ENCODE measurements at regions not wholly inside any gene's neighbourhood (a gene's known extent, or its start where the extent isn't known, plus 50 kb on each side); places are given as distances from the start of the nearest gene placed in this dataset.
"Not testable (repeated sequence)": the region's sequence is repeated elsewhere in the genome, so short reads cannot be mapped to it uniquely, and the experiment has no call there.

- DNase-seq, result no peak
Observed at GRCh38 chr2:187996630-187997029, 295.0 kb upstream of the GULP1 start.

DNA sequence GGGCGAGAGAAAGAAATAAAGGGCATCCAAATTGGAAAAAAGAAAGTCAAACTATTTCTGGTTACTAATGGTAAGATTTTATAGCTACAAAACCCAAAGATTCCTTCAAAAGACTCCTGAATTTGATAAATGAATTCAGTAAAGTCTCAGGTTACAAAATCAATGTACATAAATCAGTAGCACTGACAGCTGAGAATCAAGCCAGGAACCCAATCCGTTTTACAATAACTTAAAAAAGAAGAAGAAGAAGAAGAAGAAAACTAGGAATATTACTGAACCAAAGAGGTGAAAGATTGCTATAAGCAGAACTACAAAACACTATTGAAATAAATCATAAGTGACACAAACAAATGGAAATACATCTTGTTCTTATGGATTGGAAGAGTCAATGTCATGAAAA lies 291.5 kb upstream of the GULP1 start:
- no peak for DNase-seq

DNA sequence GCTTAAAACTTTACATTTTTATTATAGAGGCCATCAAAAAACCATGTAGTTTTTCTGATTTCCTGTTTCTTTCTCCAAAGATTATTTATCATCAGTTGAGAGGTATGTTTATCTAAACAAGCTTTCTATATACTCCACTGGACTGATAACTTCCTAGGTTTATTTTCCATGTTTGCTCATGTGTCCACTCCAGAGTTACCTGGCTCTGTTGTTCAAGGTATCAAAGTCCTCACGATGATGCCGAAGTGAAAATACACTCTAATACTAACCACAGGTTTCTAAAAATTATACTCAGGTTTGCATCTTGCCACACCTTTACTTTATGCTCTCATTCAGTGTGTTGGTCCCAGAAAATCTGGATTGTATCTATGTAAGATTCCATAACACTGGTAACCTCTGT lies 287.9 kb upstream of the GULP1 start:
- DNase-seq, result no peak

GRCh38 chr2:188013767-188014166 lies 277.9 kb upstream of the GULP1 start:
- no peak for DNase-seq

DNA sequence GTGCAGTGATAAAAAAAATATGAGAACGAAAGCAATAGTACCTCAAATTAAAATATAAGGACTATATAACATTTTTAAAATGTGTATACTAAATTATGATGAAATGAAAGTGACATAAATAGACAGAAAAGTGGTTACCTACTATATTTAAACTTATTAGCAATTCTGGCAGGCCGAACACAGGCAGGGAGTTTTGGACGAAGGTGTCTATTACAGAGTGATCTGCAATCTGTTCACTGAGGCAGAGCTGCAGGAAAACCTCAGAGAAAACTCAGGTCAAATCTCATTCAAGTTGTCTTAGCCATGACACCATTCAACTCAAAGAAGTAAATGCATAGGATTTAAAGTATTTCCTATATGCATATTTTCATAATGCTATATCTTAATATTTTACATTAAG lies 274.8 kb upstream of the GULP1 start:
- DNase-seq, result no peak

DNA sequence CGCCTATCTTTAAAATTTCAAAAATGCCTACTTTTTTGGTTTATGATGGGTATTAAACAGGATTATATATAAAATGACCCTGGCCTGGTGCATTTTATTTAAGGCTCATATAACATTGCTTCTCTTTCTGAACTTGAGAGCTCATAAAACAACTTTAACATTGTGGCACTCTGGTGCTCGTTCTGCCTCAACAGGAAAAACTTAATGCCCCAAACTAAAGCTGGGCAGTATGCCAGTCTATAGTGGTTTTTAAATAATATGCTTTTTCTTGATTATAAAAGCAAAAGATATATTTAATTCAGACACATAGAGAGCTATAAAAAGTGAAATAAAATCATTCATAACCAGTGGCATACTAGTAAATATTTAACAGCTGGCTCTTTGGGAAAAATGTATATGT lies 269.3 kb upstream of the GULP1 start:
- no peak for DNase-seq

DNA sequence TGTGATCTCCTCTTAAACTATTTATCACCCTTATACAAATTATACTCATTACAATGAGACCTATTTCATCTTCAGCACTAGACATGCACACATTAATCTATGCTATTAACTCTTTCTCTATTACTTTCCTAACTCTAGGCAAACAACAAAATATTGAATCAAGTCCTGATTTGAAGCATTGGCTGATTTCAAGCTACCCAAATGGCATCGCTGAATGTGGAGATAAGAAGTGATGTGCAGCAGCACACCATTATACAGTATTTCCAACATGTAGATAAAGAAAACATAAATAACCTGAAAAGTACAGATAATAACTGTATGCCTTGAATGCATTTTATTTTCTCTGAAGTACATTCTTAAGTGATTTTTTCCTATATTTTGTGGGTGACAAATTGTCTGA lies 268.6 kb upstream of the GULP1 start:
- DNase-seq, result no peak

- DNase-seq, result no peak
Observed at GRCh38 chr2:188024811-188025210, 266.9 kb upstream of the GULP1 start.

GRCh38 chr2:188028739-188029138 lies 262.9 kb upstream of the GULP1 start:
- no peak for DNase-seq

- DNase-seq, result no peak
Observed at GRCh38 chr2:188032306-188032705, 259.4 kb upstream of the GULP1 start.

- DNase-seq, result no peak
Observed at GRCh38 chr2:188032786-188033185, 258.9 kb upstream of the GULP1 start.

GRCh38 chr2:188033240-188033639 lies 258.4 kb upstream of the GULP1 start:
- DNase-seq, result not testable (repeated sequence)

DNA sequence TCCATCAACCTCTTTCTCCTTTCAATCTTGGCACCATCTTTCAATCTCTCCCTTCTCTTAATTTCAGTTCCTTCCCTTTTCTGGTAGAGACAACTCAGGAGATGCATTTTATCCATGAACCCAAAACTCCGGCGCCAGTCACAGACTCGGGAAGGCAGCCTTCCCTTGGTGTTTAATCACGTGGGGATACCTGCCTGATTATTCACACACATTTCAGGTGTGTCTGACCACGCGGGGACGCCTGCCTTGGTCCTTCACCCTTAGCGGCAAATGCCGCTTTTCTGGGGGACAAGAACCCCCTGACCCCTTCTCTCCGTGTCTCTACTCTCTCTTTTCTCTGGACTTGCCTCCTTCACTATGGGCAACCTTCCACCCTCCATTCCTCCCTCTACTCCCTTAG lies 257.6 kb upstream of the GULP1 start:
- not testable (repeated sequence) for DNase-seq

DNA sequence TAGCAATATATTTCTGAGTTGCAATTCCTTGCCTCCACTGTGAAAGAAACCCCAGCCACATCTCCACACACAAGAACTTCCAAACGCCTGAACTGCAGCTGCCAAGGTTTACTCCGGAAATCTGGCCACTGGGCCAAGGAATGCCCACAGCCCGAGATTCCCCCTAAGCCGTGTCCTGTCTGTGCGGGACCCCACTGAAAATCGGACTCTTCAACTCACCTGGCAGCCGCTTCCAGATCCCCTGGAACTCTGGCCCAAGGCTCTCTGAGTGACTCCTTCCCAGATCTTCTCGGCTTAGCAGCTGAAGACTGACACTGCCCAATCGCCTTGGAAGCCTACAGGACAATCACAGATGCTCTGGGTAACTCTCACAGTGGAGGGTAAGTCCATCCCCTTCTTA lies 256.3 kb upstream of the GULP1 start:
- DNase-seq, result not testable (repeated sequence)

DNA sequence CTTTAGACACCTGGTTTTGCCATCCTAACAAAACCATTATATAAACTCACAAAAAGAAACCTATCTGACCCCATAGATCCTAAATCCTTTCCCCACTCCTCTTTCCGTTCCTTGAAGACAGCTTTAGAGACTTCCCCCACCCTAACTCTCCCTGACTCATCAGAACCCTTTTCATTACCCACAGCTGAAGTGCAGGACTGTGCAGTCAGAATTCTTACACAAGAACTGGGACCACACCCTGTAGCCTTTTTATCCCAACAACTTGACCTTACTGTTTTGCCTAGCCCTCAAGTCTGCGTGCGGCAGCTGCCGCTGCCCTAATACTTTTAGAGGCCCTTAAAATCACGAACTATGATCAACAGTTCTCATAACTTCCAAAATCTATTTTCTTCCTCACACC lies 254.9 kb upstream of the GULP1 start:
- DNase-seq, result not testable (repeated sequence)

GRCh38 chr2:188039307-188039706 lies 252.4 kb upstream of the GULP1 start:
- DNase-seq, result no peak

DNA sequence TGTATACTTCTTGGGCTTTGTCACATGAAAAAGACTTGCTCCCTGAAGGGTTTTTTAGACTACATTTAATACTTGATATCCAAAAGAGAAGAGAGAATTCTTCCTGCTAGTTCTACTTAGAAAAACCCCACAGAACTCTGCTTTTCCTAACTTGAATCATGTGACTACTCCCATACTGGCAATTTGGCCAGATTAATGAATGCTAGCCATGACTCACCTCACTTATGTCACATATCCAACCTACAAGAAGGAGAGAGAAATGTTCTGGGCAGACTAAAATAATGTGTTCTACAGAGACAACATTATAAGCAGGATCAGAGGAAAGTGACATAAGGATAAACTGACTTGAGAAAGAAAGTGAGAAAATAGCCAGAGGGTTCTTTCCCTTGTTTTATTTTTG lies 249.3 kb upstream of the GULP1 start:
- DNase-seq, result no peak

GRCh38 chr2:188045016-188045415 lies 246.7 kb upstream of the GULP1 start:
- DNase-seq, result no peak

- DNase-seq, result no peak
Observed at GRCh38 chr2:188046437-188046836, 245.2 kb upstream of the GULP1 start.

DNA sequence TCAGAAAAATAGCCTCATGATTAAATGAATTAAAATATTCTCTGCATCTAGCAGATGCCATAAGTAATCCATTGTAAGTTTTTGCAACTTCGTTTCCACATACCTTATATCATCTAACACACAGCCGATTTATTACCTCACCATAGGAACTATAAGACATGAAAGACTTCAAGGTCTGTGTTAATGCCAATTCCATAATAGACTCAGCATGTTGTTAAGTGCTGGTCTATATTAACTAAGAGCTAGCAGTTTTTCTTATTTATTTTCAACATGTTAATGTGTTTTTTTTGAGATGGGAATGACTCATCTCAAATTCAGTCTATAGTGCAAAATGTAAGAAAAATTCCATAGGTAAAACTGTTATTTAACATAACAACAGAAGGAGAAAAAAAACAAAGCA lies 243.9 kb upstream of the GULP1 start:
- no peak for DNase-seq

- no peak for DNase-seq
Observed at GRCh38 chr2:188050726-188051125, 240.9 kb upstream of the GULP1 start.

DNA sequence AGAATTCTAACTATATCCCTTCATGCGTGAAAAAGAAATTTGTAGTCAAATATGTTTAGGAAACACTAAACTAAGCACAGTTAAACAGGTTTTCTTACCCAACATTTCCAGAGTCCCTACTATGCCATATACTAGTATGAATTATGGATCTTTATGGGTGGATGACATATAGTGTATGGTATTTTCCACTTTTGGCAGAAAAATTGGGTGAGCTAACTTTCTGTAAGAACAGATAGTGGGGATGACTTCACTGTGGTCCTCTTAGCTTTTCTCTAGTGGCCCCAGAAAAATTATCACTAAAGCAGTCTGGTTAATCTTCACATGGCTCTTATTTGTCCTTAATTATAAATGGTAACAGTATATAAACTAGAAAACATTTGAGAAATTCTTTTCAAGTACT lies 240.0 kb upstream of the GULP1 start:
- DNase-seq, result no peak

DNA sequence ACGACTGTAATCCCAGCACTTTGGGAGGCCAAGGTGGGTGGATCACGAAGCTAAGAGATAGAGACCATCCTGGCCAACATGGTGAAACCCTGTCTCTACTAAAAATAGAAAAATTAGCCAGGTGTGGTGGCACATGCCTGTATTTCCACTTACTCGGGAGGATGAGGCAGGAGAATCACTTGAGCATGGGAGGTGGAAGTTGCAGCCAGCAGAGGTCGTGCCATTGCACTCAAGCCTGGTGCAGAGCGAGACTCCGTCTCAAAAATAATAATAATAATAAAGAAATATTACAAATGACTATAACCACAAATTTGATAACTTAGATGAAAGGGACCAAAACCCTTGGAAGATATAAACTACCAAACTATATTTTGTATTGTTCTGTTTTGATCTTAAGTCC lies 226.3 kb upstream of the GULP1 start:
- DNase-seq, result no peak

DNA sequence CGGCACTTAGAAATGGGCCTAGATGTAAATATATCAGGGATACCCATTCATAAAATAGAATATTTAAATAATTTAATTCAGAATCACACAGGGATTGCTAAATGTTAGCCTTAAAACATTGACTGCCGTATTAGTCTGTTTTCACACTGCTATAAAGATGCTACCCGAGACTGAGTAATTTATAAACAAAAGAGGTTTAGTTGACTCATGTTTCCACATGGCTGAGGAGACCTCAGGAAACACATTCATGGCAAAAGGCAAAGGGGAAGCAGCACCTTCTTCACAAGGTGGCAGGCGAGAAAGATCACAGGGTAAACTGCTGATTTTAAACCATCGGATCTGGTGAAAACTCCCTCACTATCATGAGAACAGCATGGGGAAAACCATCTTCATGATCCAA lies 223.6 kb upstream of the GULP1 start:
- DNase-seq, result no peak

DNA sequence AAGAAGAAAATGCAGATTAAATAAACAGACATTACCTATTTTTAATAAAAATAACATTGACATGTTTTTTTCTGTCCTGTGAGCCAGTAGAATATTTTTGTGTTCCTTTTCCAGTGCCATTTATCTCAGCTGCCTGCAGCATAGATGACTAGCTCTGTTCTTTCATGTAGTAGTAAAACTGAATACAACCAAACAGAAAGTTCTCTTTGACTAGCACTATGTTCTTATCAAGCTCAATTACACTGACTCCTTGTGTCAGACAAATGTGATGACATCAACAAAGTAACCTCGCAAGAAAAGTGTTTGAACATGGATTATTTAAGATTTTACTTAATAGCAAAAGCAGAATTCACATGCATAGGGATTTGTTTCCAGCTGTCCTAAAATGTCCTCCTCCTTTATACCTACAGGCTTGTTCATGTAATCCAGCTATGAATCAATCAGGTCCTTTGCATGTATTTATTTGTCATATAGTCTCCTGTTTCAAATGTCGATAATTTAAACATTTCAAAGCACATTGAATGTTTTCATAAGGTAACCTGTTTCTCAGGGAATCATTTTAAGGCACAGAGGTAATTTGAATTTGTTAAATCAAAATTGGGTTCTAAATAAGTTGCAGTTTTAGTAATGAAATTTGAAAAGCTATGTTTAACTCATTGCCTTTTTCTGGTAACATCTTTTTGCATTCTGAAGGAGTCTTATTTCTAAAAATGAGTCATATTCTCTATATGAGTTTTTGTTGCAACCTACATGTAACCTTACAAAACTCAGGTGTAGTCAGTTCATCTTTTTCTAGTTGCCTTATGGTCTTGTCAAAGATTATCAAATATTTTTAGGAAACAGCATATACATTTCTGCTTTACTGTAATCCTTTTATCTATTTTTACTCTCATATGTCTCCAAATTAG lies 215.3 kb upstream of the GULP1 start:
- no peak for DNase-seq
